ENCODE measurements at regions not wholly inside any gene's neighbourhood (a gene's known extent, or its start where the extent isn't known, plus 50 kb on each side); places are given as distances from the start of the nearest gene placed in this dataset.
"Not testable (repeated sequence)": the region's sequence is repeated elsewhere in the genome, so short reads cannot be mapped to it uniquely, and the experiment has no call there.

GRCh38 chr7:121745856-121746255, 127.1 kb upstream of the PTPRZ1 start:
- DNase-seq (ENCODE audit: low read depth in 4 of 4, low spot score in 2 of 4) = no peak

GRCh38 chr7:121744877-121745276, 128.1 kb upstream of the PTPRZ1 start:
- DNase-seq (ENCODE audit: low read depth in 4 of 4, low spot score in 2 of 4) = no peak

DNA sequence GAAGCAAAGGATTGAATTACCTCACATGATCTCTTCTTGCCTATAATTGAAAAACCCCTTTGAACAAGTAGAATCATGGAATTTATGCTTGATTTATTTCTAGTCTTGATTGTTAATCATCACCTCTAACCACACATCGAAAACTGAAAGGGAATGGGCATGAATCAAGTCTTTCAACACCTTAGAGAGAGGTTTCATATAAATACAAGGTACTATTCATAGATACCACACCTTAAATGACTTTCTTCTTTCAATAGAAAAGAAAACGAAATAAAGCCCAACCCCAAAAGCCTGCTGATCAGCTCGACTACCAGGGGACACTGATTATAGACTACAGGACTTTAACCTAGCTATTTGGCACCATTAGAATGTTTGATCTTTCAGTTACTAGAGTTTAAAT, 128.6 kb upstream of the PTPRZ1 start:
- DNase-seq (ENCODE audit: low read depth in 4 of 4, low spot score in 2 of 4) = no peak

DNA sequence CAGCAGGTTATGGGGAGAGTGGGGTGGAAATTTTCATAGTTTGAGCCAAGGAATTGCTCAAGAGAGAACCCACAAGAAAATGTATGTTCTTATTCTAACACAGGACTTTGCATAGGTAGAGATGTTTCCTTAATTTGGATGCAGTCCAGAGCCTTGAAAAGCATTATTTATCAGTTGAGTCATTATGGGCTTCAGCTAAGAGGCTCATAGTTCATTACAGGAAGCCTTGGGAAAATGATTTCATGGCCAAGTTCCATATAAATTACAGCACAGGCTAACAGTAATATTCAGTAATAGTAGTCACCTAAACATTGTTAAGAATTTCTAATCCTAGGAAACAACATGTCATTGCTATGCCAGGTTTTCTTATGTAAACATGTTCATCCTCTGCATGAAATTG, 131.1 kb upstream of the PTPRZ1 start:
- no peak for DNase-seq (ENCODE audit: low read depth in 4 of 4, low spot score in 2 of 4)

DNA sequence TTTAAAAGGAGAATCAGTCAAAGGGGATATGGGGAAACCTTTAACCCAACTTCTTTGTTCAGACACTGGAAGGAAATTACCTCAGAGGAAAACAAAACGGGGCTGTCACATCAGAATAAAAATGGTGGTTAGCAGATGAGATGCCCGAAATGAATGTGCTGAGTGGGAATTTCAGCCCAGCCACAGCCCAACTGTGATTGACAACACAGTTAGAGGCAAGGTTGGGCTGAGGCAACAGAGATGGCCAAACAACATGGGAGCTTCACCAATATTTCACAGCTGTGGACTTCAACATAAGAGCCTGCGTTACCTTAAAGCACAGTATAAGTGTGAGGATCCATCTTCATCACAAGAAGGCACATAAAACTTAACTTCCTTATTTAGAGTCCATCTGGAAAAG, 133.5 kb upstream of the PTPRZ1 start:
- no peak for DNase-seq (ENCODE audit: low read depth in 4 of 4, low spot score in 2 of 4)

DNA sequence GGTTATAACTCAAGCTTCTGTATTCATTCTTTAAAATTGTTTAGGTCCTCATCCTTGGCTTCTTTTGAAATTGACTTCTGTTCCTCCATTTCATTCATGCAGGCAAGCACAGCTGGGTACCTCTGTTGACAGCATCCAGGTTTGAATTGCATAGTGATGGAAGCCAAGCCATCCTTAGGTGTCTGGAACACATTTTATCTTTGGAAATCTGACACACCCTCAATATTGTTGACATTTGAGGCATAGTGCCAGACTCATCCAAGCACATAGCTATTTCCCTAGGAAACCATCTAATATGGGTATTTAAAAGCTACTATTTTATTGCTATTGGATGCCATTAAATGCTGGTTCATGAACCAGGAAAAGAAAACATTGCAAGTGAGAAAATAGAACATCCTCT, 142.1 kb upstream of the PTPRZ1 start:
- DNase-seq (ENCODE audit: low read depth in 4 of 4, low spot score in 2 of 4) = no peak

DNA sequence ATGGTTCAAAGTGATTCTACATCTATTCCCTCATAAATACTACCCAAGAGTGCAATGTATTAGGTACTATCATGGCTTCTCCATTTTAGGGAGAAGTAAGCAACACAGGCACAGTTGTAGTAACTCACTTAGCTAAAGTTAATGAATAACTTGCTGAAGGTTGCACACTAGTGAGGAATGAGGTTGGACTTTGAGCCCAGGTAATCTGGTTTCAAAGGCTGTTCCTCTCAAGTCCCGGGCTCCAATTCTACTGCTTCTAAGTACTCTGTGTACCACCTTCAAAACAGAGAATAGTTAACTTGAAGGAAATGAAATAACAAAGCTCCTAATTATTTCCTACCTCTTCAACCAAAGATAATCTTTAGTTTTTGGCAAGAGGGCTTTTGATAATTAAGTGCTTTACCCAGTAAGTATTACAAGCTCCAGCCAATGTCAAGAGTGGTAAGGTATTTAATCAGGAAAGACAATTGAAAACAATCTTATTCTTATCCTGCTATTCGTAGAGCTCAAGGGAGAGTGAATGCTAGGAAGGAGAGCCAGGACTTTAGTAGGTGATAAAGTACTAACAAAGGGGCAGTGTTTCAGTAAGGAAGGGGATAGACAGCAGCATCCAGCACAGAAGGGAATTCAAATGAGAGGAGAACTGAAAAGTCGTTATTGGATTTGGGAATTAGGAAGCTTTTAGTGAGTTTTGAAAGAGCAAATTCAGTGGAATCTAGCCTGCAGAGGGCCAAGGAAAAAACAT, 158.2 kb upstream of the PTPRZ1 start:
- no peak for DNase-seq (ENCODE audit: low read depth in 4 of 4, low spot score in 2 of 4)

DNA sequence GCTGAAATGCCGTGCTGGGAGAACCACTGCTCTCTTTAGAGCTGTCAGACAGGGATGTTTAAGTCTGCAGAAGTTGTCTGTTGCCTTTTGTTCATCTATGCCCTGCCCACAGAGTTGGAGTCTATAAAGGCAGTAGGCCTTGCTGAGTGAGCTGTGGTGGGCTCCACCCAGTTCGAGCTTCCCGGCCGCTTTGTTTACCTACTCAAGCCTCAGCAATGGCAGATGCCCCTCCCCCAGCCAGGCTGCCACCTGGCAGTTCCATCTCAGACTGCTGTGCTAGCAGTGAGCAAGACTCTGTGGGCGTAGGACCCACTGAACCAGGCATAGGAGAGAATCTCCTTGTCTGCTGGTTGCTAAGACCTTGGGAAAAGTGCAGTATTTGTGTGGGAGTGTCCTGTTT, 160.0 kb upstream of the PTPRZ1 start:
- DNase-seq (ENCODE audit: low read depth in 4 of 4, low spot score in 2 of 4) = not testable (repeated sequence)

- DNase-seq (ENCODE audit: low read depth in 4 of 4, low spot score in 2 of 4) = no peak
Measured at GRCh38 chr7:121697731-121698316, 175.1 kb upstream of the PTPRZ1 start.

- no peak for DNase-seq (ENCODE audit: low read depth in 4 of 4, low spot score in 2 of 4)
Measured at GRCh38 chr7:121696954-121697353, 176.0 kb upstream of the PTPRZ1 start.

- DNase-seq (ENCODE audit: low read depth in 4 of 4, low spot score in 2 of 4) = no peak
Measured at GRCh38 chr7:121689749-121690148, 183.2 kb upstream of the PTPRZ1 start.

- DNase-seq (ENCODE audit: low read depth in 4 of 4, low spot score in 2 of 4) = no peak
Measured at GRCh38 chr7:121681700-121682099, 191.3 kb upstream of the PTPRZ1 start.

DNA sequence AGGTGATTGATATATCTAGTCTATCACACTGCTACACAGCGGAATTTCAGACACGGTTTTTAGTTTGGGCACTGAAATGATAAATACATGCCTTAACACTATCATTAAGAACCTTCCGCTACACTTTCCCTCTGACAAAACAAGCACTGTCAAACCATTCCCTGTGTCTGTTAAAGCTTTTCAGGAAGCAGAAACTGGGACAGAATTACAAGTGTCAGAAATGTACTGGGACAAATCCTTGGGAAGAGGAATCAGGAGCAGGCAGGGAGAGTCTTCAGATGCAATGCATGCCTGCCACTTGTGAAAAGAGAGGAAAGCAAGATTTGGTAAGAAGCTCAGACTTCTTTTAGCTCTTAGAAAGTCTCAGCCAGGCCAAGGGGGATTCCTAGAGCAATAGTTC, 196.8 kb upstream of the PTPRZ1 start:
- no peak for DNase-seq (ENCODE audit: low read depth in 4 of 4, low spot score in 2 of 4)

DNA sequence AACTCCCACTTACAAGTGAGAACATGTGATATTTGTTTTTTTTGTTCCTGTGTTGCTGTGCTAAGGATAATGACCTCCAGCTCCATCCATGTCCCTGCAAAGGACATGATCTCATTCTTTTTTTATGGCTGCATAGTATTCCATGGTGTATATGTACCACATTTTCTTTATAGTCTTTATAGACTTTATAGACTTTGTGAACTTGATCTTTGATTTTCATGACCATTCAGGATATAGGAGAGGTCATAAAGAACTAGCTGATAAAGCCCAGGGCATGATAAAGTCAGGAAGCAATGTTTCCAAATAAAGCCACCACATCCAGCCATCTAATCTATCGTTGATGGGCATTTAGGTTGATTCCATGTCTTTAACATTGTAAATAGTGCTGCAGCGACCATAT, 198.5 kb upstream of the PTPRZ1 start:
- DNase-seq (ENCODE audit: low read depth in 4 of 4, low spot score in 2 of 4) = not testable (repeated sequence)

DNA sequence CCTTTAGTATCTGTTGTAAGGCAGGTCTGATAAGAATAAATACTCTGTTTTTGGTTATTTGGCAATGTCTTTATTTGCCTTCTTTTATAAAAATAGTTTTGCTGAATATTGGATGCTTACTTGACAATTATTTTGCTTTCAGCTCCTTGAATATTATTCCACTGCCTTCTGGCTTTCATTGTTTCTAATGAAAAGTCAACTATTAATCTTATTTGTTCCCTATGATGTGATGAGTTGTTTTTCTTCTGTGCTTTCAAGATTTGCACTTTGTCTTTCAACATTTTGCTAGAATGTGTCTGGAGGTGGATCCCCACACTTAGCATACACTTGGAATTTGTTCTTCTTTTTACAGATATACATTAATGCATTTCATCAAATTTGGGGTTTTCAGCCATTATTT, 203.8 kb upstream of the PTPRZ1 start:
- DNase-seq (ENCODE audit: low read depth in 4 of 4, low spot score in 2 of 4) = no peak

DNA sequence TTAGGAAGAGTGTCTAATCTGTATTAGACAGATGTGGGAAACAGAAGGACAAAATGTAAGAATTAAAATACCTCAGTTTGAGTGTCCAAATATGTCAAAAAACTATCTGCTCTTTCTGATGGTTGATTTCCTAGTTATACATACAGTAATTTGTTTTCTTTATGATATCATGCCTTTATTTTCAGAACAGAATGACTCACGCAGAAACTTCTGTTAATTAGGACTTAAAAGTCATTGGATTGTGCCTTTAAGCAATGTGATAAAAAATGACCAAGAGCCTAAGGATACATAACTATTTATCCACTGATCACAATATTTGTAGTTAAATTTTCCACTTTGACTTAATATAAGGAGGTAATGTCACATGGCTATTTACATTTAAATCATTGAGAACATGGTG, 206.7 kb upstream of the PTPRZ1 start:
- no peak for DNase-seq (ENCODE audit: low read depth in 4 of 4, low spot score in 2 of 4)

- DNase-seq (ENCODE audit: low read depth in 4 of 4, low spot score in 2 of 4) = no peak
Measured at GRCh38 chr7:121643320-121643719, 229.6 kb upstream of the PTPRZ1 start.

- DNase-seq (ENCODE audit: low read depth in 4 of 4, low spot score in 2 of 4) = no peak
Measured at GRCh38 chr7:121639705-121640104, 233.3 kb upstream of the PTPRZ1 start.

DNA sequence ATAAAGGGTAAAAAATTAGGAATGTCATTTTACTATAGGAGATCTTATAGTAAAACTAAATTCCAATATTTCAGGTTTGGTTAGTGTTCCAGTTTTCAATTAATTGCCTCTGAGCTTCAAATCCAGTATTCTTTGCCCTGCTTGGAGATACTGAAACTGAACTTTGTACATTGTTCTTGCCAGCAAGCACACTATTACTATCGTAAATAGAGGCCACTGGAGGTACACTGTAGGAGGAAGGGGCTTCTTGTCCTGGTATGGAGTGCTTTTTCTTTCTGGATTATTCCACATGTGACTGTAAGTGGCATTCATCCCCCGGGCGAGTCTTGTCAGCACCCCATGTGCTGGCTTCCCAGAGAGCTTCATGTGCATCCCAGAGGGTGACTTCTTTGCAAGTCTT, 234.7 kb upstream of the PTPRZ1 start:
- DNase-seq (ENCODE audit: low read depth in 4 of 4, low spot score in 2 of 4) = no peak

DNA sequence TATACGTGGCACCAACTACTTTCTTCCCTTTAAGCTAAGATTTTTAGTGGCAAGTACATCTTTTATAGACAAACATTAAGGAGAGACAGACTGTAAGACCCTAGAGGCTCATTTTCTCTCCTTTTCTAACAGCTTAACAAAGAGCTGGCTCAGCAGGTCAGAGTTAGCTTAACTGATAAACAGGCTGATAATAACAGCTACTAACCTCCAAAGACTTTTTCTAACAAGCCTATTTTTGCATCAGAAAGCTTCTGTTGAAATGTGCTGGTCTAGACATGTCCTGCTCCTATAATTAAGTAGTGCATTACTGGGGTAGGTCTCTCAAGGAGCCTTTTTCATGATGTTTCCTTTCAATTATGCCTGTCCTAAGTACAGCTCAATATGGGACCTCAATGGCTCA, 238.2 kb upstream of the FAM3C start:
- no peak for DNase-seq (ENCODE audit: low read depth in 4 of 4, low spot score in 2 of 4)

- DNase-seq (ENCODE audit: low read depth in 4 of 4, low spot score in 2 of 4) = no peak
Measured at GRCh38 chr7:121633186-121633585, 237.1 kb upstream of the FAM3C start.

DNA sequence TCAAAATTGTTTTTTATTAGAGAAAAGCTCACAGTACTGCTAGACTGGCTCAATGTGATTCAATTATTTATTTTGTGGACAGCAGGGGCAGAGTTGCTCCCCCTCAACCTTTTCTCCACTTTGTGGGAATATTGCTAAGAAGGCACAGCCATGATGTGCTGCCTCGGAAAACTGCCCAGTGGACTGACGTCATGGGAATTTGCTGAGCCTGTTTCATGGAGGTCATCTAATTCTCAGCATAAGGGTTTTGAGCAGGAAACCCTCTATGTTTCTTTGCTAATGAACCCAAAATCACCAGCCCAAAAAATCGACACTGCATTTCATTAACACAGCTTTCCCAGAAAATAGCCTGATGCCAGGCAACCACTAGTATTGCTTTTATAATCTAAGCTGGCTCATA, 228.8 kb upstream of the FAM3C start:
- no peak for DNase-seq (ENCODE audit: low read depth in 4 of 4, low spot score in 2 of 4)
